Fibroblast of skin of left biceps (primary cell): ENCODE measurements at regions not wholly inside any gene's neighbourhood (a gene's known extent, or its start where the extent isn't known, plus 50 kb on each side); places are given as distances from the start of the nearest gene placed in this dataset.

Source experiments
- DNase-seq, 2 experiments: peaks; one replicate each; pipeline ENCODE4 v3.0.0-alpha.2; 2013; ENCODE audit warnings: low read depth in 2 of 2

- DNase-seq: no peak
Observed at GRCh38 chr12:93042684-93043083, 113.6 kb upstream of the EEA1 start.

- DNase-seq: no peak
Observed at GRCh38 chr12:93043192-93043876, 114.2 kb upstream of the EEA1 start.

- DNase-seq: no peak
Observed at GRCh38 chr12:93043877-93044209, 114.7 kb upstream of the EEA1 start.

GRCh38 chr12:93047118-93047517 lies 118.0 kb upstream of the EEA1 start:
- no peak for DNase-seq

- no peak for DNase-seq
Observed at GRCh38 chr12:93048656-93049055, 119.6 kb upstream of the EEA1 start.

GRCh38 chr12:93050026-93050747 lies 121.1 kb upstream of the EEA1 start:
- peak; percentile 34 to 41 for DNase-seq

- DNase-seq: no peak
Observed at GRCh38 chr12:93050748-93051081, 121.6 kb upstream of the EEA1 start.

GRCh38 chr12:93054021-93054420 lies 124.9 kb upstream of the EEA1 start:
- no peak for DNase-seq

- DNase-seq: no peak
Observed at GRCh38 chr12:93055221-93055620, 126.1 kb upstream of the EEA1 start.

GRCh38 chr12:93056971-93057535 lies 128.0 kb upstream of the EEA1 start:
- no peak for DNase-seq

GRCh38 chr12:93058280-93058679 lies 129.2 kb upstream of the EEA1 start:
- DNase-seq: no peak

GRCh38 chr12:93059288-93059687 lies 130.2 kb upstream of the EEA1 start:
- no peak for DNase-seq

GRCh38 chr12:93059925-93060665 lies 131.0 kb upstream of the EEA1 start:
- DNase-seq: no peak

GRCh38 chr12:93060666-93061472 lies 131.8 kb upstream of the EEA1 start:
- DNase-seq: peak; percentile 71 to 75

GRCh38 chr12:93061473-93062419 lies 132.7 kb upstream of the EEA1 start:
- DNase-seq: no peak

- DNase-seq: no peak
Observed at GRCh38 chr12:93065896-93066295, 136.8 kb upstream of the EEA1 start.

GRCh38 chr12:93072340-93072739 lies 143.2 kb upstream of the EEA1 start:
- DNase-seq: no peak

GRCh38 chr12:93073324-93073723 lies 144.2 kb upstream of the EEA1 start:
- DNase-seq: no peak

GRCh38 chr12:93078059-93078458 lies 149.0 kb upstream of the EEA1 start:
- DNase-seq: no peak

GRCh38 chr12:93078577-93078976 lies 149.5 kb upstream of the EEA1 start:
- no peak for DNase-seq

GRCh38 chr12:93079271-93079670 lies 150.2 kb upstream of the EEA1 start:
- DNase-seq: no peak
